GM12891 (cell line): ENCODE measurements at regions not wholly inside any gene's neighbourhood (a gene's known extent, or its start where the extent isn't known, plus 50 kb on each side); places are given as distances from the start of the nearest gene placed in this dataset.

ENCODE experiments used
- POLR2A ChIP-seq: IDR thresholded peaks from 2 replicates; pipeline ENCODE4 v1.6.1; 2011; ENCODE audit warnings: low read depth, low read length, control low read depth
- POLR2AphosphoS5 ChIP-seq: IDR thresholded peaks from 2 replicates; pipeline ENCODE4 v1.6.1; 2011; ENCODE audit warnings: low read depth, low read length, control low read depth
- SPI1 ChIP-seq: IDR thresholded peaks from 2 replicates; pipeline ENCODE4 v1.6.1; 2011; ENCODE audit warnings: low read depth, low read length, control low read depth

DNA sequence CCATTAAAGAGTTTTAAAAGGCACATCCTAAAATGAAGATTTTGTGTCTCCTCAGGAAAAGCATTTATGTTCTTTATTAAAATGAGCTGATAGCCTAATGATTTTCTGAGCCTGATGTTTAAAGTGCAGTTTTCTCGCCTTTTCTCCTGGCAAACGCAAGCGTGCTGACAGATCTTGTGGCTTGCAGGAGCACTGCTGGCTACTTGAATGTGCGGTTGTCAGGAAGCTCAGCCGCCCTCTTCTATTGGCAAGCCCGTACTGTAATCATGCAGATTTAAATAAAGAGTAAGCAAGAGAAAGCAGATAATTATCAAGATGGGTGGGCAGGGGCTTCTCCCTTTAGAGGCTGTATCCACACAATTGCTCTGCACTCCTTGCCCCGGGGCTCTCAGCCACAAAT, 139.5 kb upstream of the SPHKAP start:
- no peak for TF ChIP-seq POLR2A
- TF ChIP-seq POLR2AphosphoS5 = no peak
- TF ChIP-seq SPI1 = no peak
